Upper lobe of left lung (tissue), 6 donors: ENCODE measurements at regions not wholly inside any gene's neighbourhood (a gene's known extent, or its start where the extent isn't known, plus 50 kb on each side); places are given as distances from the start of the nearest gene placed in this dataset.

Experiments used
- ATAC-seq, 2 donors: fragments of 200-7000 bp; cut with Tn5 transposase; one replicate each; pipeline ENCODE4 v1.9.1; 2022; ENCODE audit warnings: mild to moderate bottlenecking in 2 of 2, moderate library complexity in 2 of 2; ENCODE audit not compliant: low FRiP score in 2 of 2
- DNase-seq, 2 donors: peaks; one replicate each; pipeline ENCODE4 v3.0.0-alpha.2; 2019 to 2020
- H3K27ac ChIP-seq, 4 donors: fragments of 200-600 bp; sonication (generic); one replicate each; pipeline ENCODE4 v1.5.1; 2016 to 2019
- H3K27me3 ChIP-seq, 4 donors: fragments of 200-600 bp; sonication (generic); one replicate each; pipeline ENCODE4 v1.5.1; 2017 to 2019
- H3K36me3 ChIP-seq, 4 donors: fragments of 200-600 bp; sonication (generic); one replicate each; pipeline ENCODE4 v1.5.1; 2016 to 2019
- H3K4me1 ChIP-seq, 4 donors: fragments of 200-600 bp; sonication (generic); one replicate each; pipeline ENCODE4 v1.5.1; 2018 to 2019
- H3K4me3 ChIP-seq, 4 donors: fragments of 200-600 bp; sonication (generic); one replicate each; pipeline ENCODE4 v1.5.1; 2017 to 2019; ENCODE audit warnings: mild to moderate bottlenecking in 2 of 4, moderate library complexity in 1 of 4
- H3K9me3 ChIP-seq, 4 donors: fragments of 200-600 bp; sonication (generic); one replicate each; pipeline ENCODE4 v1.5.1; 2018 to 2019
- EP300 ChIP-seq, 4 donors: sonication (generic); formaldehyde crosslinking; IDR thresholded peaks; one replicate each; pipeline ENCODE4 v1.5.1; 2017; ENCODE audit warnings: antibody characterized with exemption in 4 of 4, control low read depth in 2 of 4
- POLR2A ChIP-seq, 4 donors: fragments of 450-650 bp; IDR thresholded peaks; one replicate each; pipeline ENCODE4 v1.5.1; 2016 to 2017; ENCODE audit warnings: antibody characterized with exemption in 4 of 4, mild to moderate bottlenecking in 2 of 4
- POLR2AphosphoS5 ChIP-seq, 2 donors: sonication (generic); formaldehyde crosslinking; IDR thresholded peaks; one replicate each; pipeline ENCODE4 v1.5.1; 2017; ENCODE audit warnings: antibody characterized with exemption in 2 of 2
- WGBS, 2 donors: methylation state at CpG; one replicate each; pipeline ENCODE4 v1.1.5; 2017 to 2018; 5-methylcytosine and 5-hydroxymethylcytosine counted together
- TF ChIP-seq, protein P1 (sequence below), 6 experiments: fragments of 450-650 bp in 4 of 6; fragments of 200-600 bp in 2 of 6; sonication (generic) in 2 of 6; IDR thresholded peaks; one replicate each; pipeline ENCODE4 v1.5.1; 2016 to 2019; ENCODE audit warnings: antibody characterized with exemption in 6 of 6
- donor health status: DM: no; HTN: no; CAD: no; lungs with moderate emphysema.
- donor health status: DM: no; HTN: yes; CAD: no; lungs with severe emphysema.

DNA sequence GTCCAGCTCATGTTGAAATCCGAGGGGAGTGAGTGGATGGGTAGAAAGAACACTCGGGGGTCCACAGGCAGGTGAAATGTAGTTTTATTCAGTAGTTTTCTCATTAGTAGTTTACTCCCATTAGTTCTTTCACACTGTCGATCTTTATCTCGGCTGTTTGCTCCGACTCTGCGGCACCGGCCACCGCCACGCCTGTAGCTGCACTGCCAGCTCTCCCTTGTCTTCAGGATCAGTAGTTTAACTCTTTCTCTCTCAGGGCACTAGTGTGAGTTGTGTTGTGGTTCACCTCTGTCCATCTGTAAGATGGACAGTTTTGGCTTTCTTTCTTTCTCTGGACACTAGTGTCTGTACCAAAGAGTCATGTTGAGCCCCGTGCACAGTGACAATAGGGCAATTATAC lies 195.7 kb downstream of the LMBRD1 start:
- WGBS, 2 donors, result 35 to 41% methylated on average over 10 of the region's 10 CpGs
- no peaks in the 10 kb centered on the region for H3K36me3 ChIP-seq
- H3K4me1 ChIP-seq, result no peaks in the 10 kb centered on the region
- H3K27me3 ChIP-seq, result no peaks in the 10 kb centered on the region
- no peak overlapping the region for H3K27ac ChIP-seq
- H3K4me3 ChIP-seq, result no peak overlapping the region
- peak in 1 of 2 donors; percentile 48 for DNase-seq
- TF ChIP-seq, protein P1, sequence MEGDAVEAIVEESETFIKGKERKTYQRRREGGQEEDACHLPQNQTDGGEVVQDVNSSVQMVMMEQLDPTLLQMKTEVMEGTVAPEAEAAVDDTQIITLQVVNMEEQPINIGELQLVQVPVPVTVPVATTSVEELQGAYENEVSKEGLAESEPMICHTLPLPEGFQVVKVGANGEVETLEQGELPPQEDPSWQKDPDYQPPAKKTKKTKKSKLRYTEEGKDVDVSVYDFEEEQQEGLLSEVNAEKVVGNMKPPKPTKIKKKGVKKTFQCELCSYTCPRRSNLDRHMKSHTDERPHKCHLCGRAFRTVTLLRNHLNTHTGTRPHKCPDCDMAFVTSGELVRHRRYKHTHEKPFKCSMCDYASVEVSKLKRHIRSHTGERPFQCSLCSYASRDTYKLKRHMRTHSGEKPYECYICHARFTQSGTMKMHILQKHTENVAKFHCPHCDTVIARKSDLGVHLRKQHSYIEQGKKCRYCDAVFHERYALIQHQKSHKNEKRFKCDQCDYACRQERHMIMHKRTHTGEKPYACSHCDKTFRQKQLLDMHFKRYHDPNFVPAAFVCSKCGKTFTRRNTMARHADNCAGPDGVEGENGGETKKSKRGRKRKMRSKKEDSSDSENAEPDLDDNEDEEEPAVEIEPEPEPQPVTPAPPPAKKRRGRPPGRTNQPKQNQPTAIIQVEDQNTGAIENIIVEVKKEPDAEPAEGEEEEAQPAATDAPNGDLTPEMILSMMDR (IDR thresholded peaks at IDR 0.05), result no peak
- TF ChIP-seq EP300 (IDR thresholded peaks at IDR 0.05), result no peak
- no peak for TF ChIP-seq POLR2A (IDR thresholded peaks at IDR 0.05)
- TF ChIP-seq POLR2AphosphoS5 (IDR thresholded peaks at IDR 0.05), result no peak
- no peaks in the 10 kb centered on the region for H3K9me3 ChIP-seq
- ATAC-seq, result no peak

DNA sequence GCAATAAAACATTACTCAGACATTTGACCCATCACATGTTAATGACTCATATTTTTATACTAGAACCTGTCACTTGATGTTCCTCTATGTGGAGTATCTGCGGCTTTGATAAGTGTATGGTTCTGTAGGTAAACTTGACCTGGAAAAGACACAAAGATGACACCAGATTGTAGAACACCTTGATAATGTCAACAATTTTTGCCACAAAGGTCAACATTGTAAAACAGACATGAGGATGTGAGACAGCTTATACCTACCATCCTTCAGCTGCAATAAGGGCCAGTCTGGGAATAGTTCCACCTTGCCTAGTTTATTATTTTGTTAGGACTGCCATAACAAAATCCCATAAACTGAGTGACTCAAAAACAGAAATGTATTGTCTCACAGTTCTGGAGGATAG lies 202.4 kb downstream of the LMBRD1 start:
- H3K36me3 ChIP-seq, result no peaks in the 10 kb centered on the region
- H3K27ac ChIP-seq, result no peak overlapping the region
- H3K4me3 ChIP-seq, result no peak overlapping the region
- H3K27me3 ChIP-seq, result no peaks in the 10 kb centered on the region
- TF ChIP-seq POLR2A (IDR thresholded peaks at IDR 0.05), result no peak
- TF ChIP-seq, protein P1 (IDR thresholded peaks at IDR 0.05), result no peak
- no peak for TF ChIP-seq POLR2AphosphoS5 (IDR thresholded peaks at IDR 0.05)
- no peak for TF ChIP-seq EP300 (IDR thresholded peaks at IDR 0.05)
- no peak for ATAC-seq
- H3K9me3 ChIP-seq, result no peaks in the 10 kb centered on the region
- DNase-seq, result no peak
- H3K4me1 ChIP-seq, result no peaks in the 10 kb centered on the region
- WGBS, 2 donors, result 93 to 100% methylated on average over 1 of the region's 1 CpG

- H3K9me3 ChIP-seq, result no peaks in the 10 kb centered on the region
- H3K27me3 ChIP-seq, result no peaks in the 10 kb centered on the region
- H3K36me3 ChIP-seq, result no peaks in the 10 kb centered on the region
- DNase-seq (no peak), ATAC-seq (no peak)
- WGBS, 2 donors, result 81 to 84% methylated on average over 4 of the region's 4 CpGs
- no peak overlapping the region for H3K4me3 ChIP-seq
- TF ChIP-seq EP300 (IDR thresholded peaks at IDR 0.05), result no peak
- TF ChIP-seq POLR2AphosphoS5 (IDR thresholded peaks at IDR 0.05), result no peak
- no peak for TF ChIP-seq POLR2A (IDR thresholded peaks at IDR 0.05)
- TF ChIP-seq, protein P1 (IDR thresholded peaks at IDR 0.05), result no peak
- no peaks in the 10 kb centered on the region for H3K4me1 ChIP-seq
- H3K27ac ChIP-seq, result no peak overlapping the region
These were observed 203.1 kb downstream of the LMBRD1 start for GRCh38 chr6:69593706-69594105.

- H3K9me3 ChIP-seq, result no peaks in the 10 kb centered on the region
- H3K27ac ChIP-seq, result no peak overlapping the region
- no peaks in the 10 kb centered on the region for H3K27me3 ChIP-seq
- no peak overlapping the region for H3K4me3 ChIP-seq
- DNase-seq, result no peak
- TF ChIP-seq POLR2A (IDR thresholded peaks at IDR 0.05) (no peak), EP300 (IDR thresholded peaks at IDR 0.05) (no peak), POLR2AphosphoS5 (IDR thresholded peaks at IDR 0.05) (no peak)
- TF ChIP-seq, protein P1 (IDR thresholded peaks at IDR 0.05), result no peak
- no peaks in the 10 kb centered on the region for H3K4me1 ChIP-seq
- H3K36me3 ChIP-seq, result no peaks in the 10 kb centered on the region
- ATAC-seq, result no peak
These were observed 207.2 kb downstream of the LMBRD1 start for GRCh38 chr6:69589626-69590025.

DNA sequence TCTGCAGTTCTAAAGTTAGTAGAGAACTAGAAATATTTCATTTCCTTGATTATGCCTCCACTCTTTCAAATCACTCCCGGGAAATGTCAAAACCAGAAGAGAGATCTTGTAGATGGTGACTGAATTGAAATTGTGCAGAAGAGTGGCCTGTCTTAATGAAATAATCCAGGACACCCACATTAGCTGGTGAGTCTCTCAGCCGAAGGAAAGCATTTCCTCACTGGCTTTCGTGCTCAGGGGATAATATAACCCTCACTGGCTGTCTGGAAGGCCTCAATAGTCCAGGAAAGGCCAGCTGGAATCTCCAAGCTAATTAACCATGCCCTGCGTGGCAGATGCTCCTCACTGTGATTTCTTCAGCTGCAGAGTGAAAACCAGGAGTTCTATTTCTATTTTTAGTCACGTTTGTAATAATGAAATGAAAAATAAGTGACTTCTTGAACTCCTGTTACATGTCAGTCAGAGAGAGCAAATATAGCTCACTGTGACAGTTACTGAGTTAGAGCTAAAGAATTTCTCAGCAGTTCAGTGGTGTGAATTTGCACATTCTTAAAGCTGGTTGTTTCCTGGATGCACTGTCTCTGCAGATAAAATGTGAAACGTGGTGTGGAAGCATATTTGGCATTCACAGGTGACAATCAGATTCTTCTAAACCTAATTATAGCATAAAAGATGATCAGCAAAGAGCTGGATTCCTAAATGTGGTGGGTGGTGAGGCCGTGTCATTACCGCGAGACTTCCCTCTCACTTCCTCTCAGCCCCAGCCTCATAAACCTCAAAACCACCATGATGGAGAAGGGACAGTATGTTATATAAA lies 211.7 kb downstream of the LMBRD1 start:
- no peak overlapping the region for H3K27ac ChIP-seq
- 34 to 40% methylated on average over 9 of the region's 9 CpGs for WGBS, 2 donors
- no peak for TF ChIP-seq POLR2AphosphoS5 (IDR thresholded peaks at IDR 0.05)
- TF ChIP-seq EP300 (IDR thresholded peaks at IDR 0.05), result no peak
- TF ChIP-seq, protein P1 (IDR thresholded peaks at IDR 0.05), result no peak
- no peak for TF ChIP-seq POLR2A (IDR thresholded peaks at IDR 0.05)

More for the DNA sequence above, 211.7 kb downstream of the LMBRD1 start:
- no peaks in the 10 kb centered on the region for H3K27me3 ChIP-seq
- ATAC-seq (no peak), DNase-seq (no peak)
- no peaks in the 10 kb centered on the region for H3K9me3 ChIP-seq
- no peak overlapping the region for H3K4me3 ChIP-seq
- H3K4me1 ChIP-seq, result no peaks in the 10 kb centered on the region
- no peaks in the 10 kb centered on the region for H3K36me3 ChIP-seq
